ENCODE measurements at regions not wholly inside any gene's neighbourhood (a gene's known extent, or its start where the extent isn't known, plus 50 kb on each side); places are given as distances from the start of the nearest gene placed in this dataset.

- no peak for TF ChIP-seq CTCF (IDR thresholded peaks at IDR 0.05; ENCODE audit: insufficient read depth, low read length, poor library complexity, severe bottlenecking)
- no peak for TF ChIP-seq EZH2phosphoT487 (conservative IDR thresholded peaks at IDR 0.05; ENCODE audit: low read length)
These were observed 96.4 kb upstream of the TNRC6C start for GRCh38 chr17:77861981-77862645.
